ENCODE measurements at regions not wholly inside any gene's neighbourhood (a gene's known extent, or its start where the extent isn't known, plus 50 kb on each side); places are given as distances from the start of the nearest gene placed in this dataset.

DNA sequence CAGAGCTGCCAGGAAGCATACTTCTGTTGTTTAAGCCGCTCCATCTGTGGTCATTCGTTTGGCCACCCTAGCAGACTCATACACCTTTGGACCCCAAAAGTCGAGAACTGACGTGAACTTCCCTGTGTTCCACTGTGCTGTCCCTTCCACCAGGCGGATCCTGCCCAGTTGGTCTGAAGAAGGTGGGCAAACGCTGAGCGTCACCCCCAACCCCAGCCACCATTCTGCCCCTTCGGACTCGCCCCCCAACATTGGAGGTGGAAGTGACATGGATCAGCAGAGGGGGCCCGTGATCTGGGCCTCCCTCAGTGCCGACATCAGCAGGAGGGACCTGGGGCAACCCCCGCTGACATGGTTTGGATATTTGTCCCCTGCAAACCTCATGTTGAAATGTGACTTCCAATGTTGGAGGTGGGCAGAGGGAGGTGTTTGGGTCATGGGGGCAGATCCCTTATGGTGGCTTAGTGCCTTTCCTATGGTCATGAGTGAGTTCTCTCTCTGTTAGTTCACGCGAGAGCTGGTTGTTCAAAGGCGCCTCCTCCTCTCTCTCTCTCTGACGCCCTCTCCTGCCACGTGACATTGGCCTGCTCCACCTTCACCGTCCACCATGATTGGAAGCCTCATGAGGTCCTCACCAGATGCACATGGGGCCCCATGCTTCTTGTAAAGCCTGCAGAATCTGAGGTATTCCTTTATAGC is 93.6 kb upstream of the ZNF507 start:
- DNase-seq (ENCODE audit: low read depth in 3 of 3, low spot score in 2 of 3) = no peak

DNA sequence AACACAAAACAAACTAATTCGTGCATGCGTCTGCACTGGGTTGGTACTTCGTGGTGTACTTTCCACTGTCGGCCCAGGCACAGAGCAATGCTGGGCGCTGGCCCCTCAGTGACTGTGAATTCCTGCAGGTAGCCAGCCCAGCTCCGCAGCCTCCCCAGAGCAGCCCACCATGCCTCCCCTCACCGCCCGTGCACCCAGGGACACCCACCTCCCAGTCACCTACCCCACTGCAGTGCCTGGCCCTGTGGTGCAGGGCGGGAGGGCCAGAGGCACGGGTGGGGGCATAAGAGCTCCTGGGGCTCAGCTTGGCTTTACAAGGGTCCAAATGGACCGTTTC is 93.1 kb upstream of the ZNF507 start:
- no peak for DNase-seq (ENCODE audit: low read depth in 3 of 3, low spot score in 2 of 3)

DNA sequence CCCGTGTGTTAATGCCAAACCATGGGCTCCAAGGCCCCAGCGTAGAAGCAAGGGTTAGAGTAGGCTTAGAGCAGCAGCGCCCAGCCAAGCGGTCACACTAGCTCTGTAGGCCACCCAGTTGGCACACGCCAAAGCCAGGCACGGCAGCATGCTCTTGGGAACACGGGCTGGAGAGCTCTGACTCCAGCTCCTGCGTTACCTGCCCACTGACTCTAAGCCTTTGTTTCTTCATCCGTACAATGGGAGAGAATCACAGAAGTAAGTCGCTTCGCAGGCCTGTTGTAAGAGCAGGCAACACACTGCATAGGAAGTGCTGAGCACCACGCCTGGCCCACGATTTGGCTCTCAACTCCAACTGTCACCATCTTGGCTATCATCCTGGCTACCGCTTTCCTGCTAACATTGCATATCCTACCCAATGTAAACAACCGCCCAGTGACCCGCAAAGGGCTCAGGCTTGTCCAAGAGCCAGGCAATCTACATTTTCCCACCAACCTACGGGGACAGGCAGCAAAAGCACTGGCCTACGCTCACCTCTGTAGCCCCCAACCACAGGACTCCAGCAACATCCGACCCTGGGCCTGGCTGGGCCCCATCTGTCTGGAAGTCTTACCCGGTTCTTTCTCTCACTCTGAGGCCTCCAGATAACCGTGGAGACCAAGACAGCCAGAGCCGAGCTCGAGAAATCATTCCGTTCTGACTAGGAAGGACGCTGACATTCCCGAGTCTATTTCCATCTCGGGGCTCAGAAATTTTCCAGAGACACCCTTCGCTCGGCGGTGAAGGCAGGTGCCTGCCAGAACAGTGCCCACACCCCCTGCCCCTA is 91.5 kb upstream of the ZNF507 start:
- no peak for DNase-seq (ENCODE audit: low read depth in 3 of 3, low spot score in 2 of 3)

DNA sequence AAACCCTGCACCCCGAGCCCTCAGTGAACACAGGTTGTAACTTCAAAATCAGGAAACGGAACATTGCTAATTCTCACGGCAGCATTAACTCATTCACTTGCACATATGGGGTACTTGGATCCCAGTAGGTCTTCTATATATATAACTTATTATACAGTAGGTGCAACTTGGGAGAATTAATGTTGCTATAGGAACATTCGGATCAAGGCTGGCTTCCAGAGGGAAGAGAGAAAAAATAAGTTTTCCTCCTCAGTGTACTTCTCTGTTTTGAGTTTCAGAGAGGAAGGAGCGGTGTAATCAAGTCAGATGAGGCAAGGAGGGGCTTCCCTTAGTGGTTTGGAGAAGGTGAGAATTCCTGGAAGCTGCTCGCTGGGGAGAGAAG is 90.9 kb upstream of the ZNF507 start:
- DNase-seq (ENCODE audit: low read depth in 3 of 3, low spot score in 2 of 3) = no peak

DNA sequence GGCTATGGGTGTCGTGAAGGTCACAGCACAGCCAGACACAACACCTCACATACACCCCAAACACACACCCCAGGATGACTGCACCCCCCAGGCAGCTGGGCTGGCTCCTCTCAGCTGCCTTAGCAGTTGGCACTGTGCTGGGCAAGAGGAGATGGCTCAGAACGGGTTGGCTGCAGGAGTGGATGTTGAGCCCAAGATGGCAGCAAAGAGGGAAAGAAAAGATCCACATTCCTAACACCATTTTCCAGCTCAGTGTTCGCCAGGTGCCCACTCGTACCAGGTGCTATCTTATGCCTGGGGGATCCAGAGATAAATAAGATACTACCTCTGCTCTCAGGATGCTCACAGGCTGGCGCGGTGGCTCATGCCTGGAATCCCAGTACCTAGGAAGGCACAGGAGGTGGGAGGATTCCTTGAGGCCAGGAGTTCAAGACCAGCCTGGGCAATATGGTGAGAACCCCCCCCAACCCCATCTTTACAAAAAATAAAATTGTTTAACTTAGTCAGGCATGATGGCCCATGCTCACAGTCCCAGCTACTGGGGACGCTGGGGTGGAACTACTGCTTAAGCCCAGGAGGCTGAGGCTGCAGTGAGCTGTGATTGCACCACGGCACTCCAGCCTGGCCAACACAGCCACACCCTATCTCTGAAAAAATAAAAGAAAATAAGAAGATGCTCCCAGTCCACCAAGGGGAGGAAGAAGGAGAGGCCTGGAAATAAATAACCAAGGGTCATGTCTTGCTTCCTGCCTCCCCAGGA is 89.7 kb upstream of the ZNF507 start:
- DNase-seq (ENCODE audit: low read depth in 3 of 3, low spot score in 2 of 3) = no peak

DNA sequence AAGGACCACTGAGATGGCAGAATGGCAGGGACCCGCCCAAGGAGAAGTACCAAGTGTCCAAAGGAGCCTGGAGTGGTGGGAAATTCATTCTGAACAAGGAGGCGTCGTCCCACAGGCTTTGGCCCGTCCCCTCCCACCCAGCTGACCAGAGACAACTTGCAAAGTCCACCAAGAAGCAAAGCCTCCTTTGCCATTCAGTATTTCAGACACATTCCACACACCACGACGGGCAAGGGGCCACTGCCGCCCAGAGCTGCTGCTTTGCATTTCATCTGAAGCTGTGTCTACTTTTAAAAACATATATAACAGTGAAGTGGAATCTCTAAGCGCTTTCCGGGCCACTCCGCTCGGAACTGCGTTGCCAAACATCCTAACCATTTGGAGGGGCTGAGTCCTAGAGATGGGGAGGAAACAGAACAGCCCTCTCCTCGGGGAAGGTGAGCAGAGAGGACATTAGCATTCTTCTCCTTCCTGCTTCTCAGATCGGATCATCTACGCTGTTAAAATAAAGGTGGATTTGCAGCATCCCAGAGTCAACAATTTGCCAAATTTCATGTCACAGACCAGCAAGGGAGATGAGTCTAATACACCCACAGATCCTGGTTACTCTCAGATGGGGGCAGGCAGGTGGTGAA is 89.0 kb upstream of the ZNF507 start:
- no peak for DNase-seq (ENCODE audit: low read depth in 3 of 3, low spot score in 2 of 3)

DNA sequence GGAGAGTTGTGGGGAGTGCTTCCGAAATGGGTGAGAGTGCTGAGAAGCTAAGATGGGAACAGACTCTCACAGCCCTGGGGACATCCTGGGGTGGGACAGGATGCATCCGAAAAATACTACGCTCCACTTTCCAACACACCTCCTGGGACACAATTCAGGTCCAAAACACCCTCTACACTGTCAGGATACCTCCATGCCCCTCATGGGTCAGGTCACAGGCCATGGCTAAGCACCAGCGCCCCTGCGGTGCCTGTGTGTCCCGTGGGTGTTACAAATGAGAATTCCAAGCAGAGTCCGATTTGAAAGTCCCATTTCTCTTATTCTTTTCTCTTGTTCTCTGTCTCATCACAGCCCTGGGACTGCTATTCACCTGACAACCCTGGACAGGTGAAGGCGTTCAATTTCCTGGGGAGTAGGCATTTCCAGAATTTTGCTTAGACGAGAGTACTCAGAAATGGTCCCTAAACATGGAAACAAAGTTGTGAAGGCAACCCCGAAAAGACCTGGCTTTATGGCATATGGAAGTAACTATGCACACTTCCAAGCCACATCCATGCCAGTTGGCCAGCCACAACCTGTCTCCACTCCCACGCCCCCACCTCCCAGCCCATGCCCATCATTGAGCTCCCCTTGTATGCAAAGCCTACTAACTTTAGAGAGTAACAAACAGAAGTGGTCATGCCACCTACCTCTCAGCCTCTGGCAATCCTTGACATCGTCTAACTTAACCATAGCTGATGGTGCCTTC is 87.9 kb upstream of the ZNF507 start:
- no peak for DNase-seq (ENCODE audit: low read depth in 3 of 3, low spot score in 2 of 3)

DNA sequence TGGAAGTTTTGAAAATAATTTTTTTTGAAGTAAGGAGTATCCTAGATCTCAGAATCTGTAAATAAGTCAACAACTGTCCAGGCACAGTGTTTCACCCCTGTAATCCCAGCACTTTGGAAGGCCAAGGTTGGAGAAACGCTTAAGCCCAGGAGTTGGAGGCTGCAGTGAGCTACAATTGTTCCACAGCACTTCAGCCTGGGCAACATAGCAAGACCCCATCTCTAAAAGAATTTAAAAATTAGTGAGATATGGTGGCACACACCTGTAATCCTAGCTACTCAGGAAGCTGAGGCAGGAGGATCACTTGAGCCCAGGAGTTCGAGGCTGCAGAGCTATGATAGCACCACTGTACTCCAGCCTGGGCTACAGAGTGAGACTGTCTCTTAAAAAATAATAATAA is 87.2 kb upstream of the ZNF507 start:
- no peak for DNase-seq (ENCODE audit: low read depth in 3 of 3, low spot score in 2 of 3)

DNA sequence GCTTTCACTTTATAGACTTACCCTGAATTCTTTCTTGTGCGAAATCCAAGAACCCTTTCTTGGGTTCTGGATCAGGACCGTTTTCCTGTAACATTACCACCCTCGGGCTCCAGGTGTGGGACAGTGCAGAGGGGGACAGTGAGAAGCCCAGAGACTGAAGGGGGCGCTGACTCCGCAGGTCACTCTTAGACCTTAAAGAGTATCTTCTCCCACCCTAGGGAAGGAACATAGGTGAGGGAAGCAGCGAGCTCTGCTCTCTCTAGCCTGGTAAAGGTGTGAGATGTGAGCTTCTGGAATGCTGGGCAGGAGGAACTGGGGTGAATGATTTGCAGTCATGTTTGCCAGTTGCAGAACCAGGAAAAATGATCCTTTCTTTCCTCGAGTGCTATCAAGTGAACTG is 80.8 kb upstream of the ZNF507 start:
- no peak for DNase-seq (ENCODE audit: low read depth in 3 of 3, low spot score in 2 of 3)

DNA sequence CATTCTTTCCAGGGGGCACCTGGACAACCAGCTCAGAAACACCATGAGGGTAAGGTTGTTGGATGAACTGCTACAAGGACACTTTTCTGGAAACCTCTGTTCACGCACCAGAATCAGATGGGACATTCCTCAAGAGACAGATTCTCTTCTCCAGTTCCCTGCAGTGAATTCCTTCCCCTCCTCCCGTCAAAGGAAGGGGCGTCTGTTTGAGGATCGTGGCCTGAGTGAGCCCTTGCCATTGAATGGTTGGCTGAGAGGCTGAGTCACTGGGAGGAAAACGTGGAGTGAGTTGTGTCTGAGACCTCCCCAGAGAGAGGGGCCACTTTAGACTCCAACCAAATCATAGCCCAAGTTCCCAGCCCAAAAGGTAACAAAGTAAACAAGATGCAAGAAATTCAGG is 79.4 kb upstream of the ZNF507 start:
- DNase-seq (ENCODE audit: low read depth in 3 of 3, low spot score in 2 of 3) = no peak

DNA sequence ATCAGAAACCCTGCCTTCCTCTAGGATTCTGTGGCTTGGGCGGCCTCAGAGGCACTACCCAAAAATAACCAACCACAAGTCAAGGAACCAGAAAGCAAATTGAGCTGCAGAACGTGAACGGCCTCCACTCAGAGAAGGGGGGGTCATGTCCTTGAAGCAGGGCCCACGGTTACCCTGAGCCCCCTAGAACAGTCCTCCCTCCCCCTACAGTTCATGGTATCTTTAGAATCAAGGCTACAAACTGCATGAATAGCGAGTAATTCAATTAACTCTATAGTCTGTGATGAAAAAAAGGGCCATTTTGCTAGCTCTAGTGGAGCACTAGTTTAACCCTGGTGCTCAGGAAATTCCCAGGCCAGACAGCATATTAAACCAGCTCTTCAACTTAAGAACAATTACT is 79.0 kb upstream of the ZNF507 start:
- no peak for DNase-seq (ENCODE audit: low read depth in 3 of 3, low spot score in 2 of 3)

DNA sequence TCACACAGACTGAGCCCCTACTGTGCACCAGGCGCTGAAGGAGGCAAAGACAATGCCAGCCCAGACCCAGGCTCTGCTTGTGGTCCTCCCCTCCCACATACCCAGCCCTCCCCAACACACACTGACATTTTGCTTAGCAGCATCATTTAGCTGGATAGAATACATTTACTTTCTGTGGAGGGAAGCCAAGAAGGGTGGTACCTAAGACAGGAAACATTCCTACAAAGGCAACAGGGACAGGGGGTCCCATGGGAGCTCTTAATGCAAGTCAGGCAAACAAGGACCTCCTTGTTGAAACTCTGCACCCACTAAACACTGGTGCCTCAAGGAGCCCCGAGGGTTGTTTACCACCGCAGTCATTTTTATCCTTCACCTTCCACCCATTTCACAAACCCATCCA is 77.0 kb upstream of the ZNF507 start:
- DNase-seq (ENCODE audit: low read depth in 3 of 3, low spot score in 2 of 3) = no peak

DNA sequence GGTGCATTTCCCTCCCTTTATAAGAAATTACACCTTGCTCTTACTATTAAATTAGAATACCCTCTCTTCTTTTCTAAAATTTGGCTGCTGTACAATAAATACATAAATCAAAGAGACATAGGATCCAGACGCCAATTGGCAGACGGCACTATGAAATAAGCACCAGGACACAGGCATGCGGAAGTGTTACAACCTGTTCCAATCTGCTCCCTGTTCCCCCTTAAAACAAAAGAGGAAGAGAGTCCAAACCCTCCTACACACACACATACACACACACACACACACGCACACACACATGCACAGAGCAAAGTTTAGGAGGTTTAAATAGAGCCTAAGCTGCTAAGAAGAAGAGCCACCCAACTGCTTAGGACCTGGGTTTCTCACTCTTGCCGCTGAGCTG is 75.6 kb upstream of the ZNF507 start:
- DNase-seq (ENCODE audit: low read depth in 3 of 3, low spot score in 2 of 3) = no peak

DNA sequence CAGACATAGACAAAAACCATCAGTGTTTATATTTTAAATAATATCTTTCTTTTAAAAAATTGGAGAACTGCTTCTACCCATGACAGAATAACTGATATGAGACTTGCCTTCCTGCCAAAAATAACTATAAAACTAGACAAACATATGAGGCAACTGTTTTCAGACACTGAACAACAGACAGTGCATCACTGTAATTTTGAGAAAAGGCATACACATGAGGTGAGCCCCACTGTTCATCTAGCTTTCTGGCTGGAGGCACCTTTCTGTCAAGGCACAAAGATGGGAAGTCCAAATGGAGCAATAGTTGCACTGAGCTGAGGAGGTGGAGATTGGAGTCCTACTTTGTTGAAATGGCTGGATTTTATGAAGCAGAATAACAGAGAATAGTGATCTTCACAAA is 71.9 kb upstream of the ZNF507 start:
- DNase-seq (ENCODE audit: low read depth in 3 of 3, low spot score in 2 of 3) = no peak

DNA sequence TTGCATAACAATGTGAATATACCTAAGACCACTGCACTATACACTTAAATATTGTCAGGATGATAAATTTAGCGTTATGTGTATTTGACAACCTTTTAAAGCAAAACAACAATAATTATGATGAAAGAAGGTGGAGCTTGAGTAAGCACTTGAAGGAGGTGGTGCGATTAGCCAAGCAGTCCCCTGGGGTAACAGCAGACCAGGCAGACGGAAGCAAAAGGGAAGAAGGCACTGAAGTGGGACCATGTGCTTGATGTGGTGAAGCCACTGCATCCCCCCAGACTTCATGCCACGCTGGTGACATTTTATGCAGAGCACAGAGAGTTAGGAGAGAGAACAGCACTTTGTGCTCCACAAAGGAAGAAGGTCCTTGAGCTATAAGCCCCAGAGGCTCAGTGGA is 58.3 kb upstream of the ZNF507 start:
- no peak for DNase-seq (ENCODE audit: low read depth in 3 of 3, low spot score in 2 of 3)

DNA sequence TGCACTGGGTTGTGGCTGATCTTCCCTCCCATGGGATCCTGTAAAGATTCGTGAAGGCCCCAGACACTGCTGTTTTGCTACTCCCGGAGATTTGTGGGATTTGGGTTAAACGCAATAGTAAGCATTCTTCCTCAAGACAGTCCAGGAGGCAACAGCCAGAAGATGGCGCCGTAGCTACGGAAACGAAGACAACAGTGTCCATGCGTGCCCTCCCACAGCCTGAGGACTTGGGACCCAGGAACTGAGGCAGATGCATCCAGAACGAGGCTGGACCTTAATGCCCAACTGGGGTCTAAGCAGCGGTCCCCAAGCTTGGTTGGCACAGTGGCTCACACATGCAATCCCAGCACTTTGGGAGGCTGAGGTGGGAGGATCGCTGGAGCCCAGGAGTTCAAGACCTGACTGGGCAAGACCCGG is 57.6 kb upstream of the ZNF507 start:
- peak; percentile 27 to 62 (median 52) for DNase-seq (ENCODE audit: low read depth in 3 of 3, low spot score in 2 of 3)

DNA sequence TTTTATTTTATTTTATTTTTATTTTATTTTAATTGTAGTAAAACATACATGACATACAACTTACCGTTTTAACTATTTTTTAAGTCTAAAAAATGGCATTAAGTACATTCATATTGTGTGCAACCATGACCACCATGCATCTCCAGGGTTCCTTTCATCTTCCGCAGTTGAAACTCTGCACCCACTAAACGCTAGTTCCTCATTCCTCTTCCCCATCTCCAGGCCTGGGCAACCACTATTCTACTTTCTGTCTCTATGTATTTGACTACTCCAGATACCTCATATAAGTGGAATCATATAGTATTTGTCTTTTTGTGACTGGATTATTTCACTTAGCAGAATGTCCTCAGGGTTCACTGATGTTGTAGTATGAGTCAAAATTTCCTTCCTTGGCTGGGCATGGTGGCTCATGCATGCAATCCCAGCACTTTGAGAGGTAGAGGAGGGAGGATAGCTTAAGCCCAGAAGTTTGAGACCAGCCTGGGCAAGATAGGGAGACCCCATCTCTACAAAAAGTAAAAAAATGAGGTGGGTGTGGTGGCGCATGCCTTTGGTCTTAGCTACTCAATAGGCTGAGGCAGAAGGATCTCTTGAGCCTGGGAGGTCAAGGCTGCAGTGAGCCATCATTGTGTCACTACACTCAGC is 55.7 kb upstream of the ZNF507 start:
- DNase-seq (ENCODE audit: low read depth in 3 of 3, low spot score in 2 of 3) = no peak

DNA sequence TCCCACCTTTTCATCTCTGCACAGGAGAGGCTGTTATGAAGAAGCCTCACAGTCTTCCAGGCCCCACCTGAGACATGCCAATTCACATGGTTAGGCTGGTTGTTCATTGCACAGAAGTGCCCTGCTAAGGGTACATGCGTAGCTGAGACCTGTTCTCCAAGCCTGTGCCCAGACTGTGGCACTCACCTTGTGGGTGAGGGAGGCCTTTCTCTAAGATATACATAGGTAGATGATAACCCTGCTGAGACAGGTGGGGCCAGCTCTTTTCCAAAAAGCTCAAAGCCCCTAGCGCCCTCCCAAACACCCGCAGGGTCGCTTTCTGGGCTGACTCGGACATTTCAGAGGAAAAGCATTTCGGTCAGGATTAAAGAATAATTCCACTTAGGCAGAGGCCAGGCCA is 53.5 kb upstream of the ZNF507 start:
- no peak for DNase-seq (ENCODE audit: low read depth in 3 of 3, low spot score in 2 of 3)

DNA sequence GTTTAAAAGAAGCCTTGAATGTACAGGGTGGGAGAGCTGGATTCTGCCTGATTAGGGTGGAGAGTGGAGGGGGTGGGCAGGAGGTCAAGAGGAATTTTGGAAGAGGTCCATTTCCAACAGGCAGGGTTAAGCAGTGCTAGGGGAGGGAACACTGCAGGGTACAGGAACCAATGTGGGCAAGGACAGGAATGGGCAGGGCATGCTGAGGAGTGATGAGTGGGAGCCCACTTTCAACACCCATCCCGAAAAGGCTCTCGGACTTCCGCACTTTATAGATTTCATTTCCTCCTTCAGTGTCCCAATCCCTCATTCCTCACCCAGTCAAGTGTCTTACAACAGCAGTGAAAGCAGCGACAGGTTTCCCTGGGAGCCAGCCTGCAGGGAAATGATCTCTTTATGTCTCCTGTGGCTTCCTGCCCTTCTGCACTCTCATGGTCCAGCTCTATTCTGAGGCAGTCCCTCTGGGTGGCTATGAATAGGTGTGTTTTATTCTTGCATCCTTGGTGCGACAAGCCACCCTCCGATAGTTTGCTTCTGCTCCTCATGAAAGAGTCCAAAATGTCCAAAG is 50.5 kb upstream of the ZNF507 start:
- DNase-seq (ENCODE audit: low read depth in 3 of 3, low spot score in 2 of 3) = no peak
